GM12878 (cell line): ENCODE measurements at regions not wholly inside any gene's neighbourhood (a gene's known extent, or its start where the extent isn't known, plus 50 kb on each side); places are given as distances from the start of the nearest gene placed in this dataset.

ENCODE experiments used
- CREM ChIP-seq: IDR thresholded peaks from 2 replicates; pipeline ENCODE4 v1.6.1; 2014; ENCODE audit warnings: antibody characterized with exemption, low read depth
- HDAC6 ChIP-seq: fragments of 200-600 bp; sonication (generic); IDR thresholded peaks from one replicate; pipeline ENCODE4 v1.8.0; 2017; ENCODE audit warnings: antibody characterized with exemption; ENCODE audit not compliant: unreplicated experiment
- RBBP5 ChIP-seq: fragments of 200-600 bp; sonication (generic); conservative IDR thresholded peaks from 2 replicates; pipeline ENCODE4 v1.6.1; 2016
- RELA ChIP-seq: fragments of 450-650 bp; IDR thresholded peaks from 2 replicates; pipeline ENCODE4 v1.8.0; 2014; ENCODE audit warnings: borderline replicate concordance; ENCODE audit not compliant: partially characterized antibody
- SMC3 ChIP-seq: IDR thresholded peaks from 2 replicates; pipeline ENCODE4 v1.6.1; 2011; ENCODE audit warnings: low read length, improper control_type of control experiment, borderline replicate concordance
- TF ChIP-seq, protein P1 (sequence below), 3 experiments: IDR thresholded peaks in 2 of 3; conservative IDR thresholded peaks in 1 of 3; 2 replicates each; pipeline ENCODE4 v1.5.1; 2011; ENCODE audit warnings: low read depth in 3 of 3, low read length in 3 of 3, mild to moderate bottlenecking in 3 of 3, control low read depth in 2 of 3, moderate library complexity in 2 of 3, inconsistent platforms in 1 of 3, mixed read lengths in 1 of 3; ENCODE audit not compliant: control insufficient read depth in 2 of 3, insufficient read depth in 1 of 3; ENCODE audit errors: extremely low read depth in 1 of 3
- TF ChIP-seq, protein P2 (sequence below): IDR thresholded peaks from 2 replicates; pipeline ENCODE4 v1.6.1; 2012; ENCODE audit warnings: low read length, inconsistent platforms

DNA sequence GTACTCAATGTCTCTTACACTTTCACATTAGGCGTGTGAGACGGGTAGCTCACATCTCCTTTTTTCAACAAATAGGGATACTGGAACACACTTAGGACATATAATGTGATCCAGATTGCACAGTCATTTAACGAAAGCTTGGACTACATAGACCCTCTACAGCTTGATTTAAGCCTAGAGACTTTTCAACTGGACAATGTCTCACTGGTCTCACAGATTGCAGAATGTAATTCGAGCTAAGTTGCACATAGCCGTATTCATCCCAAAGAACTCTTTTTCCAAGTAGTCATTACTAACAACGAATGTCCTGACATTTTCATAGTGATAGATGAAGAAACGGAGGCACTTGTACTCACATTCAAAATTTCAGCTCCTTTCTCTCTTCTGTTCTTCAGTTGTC is 612.1 kb downstream of the ZEB2 start:
- TF ChIP-seq HDAC6 (no peak), RELA (no peak), SMC3 (no peak), CREM (no peak), RBBP5 (no peak)
- TF ChIP-seq, protein P1, sequence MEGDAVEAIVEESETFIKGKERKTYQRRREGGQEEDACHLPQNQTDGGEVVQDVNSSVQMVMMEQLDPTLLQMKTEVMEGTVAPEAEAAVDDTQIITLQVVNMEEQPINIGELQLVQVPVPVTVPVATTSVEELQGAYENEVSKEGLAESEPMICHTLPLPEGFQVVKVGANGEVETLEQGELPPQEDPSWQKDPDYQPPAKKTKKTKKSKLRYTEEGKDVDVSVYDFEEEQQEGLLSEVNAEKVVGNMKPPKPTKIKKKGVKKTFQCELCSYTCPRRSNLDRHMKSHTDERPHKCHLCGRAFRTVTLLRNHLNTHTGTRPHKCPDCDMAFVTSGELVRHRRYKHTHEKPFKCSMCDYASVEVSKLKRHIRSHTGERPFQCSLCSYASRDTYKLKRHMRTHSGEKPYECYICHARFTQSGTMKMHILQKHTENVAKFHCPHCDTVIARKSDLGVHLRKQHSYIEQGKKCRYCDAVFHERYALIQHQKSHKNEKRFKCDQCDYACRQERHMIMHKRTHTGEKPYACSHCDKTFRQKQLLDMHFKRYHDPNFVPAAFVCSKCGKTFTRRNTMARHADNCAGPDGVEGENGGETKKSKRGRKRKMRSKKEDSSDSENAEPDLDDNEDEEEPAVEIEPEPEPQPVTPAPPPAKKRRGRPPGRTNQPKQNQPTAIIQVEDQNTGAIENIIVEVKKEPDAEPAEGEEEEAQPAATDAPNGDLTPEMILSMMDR (IDR thresholded peaks at IDR 0.05 in 2 of 3, conservative IDR thresholded peaks at IDR 0.05 in 1 of 3; ENCODE audit: control insufficient read depth in 2 of 3, extremely low read depth in 1 of 3, insufficient read depth in 1 of 3, low read depth in 3 of 3, low read length in 3 of 3) = no peak
- TF ChIP-seq, protein P2, sequence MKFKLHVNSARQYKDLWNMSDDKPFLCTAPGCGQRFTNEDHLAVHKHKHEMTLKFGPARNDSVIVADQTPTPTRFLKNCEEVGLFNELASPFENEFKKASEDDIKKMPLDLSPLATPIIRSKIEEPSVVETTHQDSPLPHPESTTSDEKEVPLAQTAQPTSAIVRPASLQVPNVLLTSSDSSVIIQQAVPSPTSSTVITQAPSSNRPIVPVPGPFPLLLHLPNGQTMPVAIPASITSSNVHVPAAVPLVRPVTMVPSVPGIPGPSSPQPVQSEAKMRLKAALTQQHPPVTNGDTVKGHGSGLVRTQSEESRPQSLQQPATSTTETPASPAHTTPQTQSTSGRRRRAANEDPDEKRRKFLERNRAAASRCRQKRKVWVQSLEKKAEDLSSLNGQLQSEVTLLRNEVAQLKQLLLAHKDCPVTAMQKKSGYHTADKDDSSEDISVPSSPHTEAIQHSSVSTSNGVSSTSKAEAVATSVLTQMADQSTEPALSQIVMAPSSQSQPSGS = no peak
